HCT116 (cell line): ENCODE measurements at regions not wholly inside any gene's neighbourhood (a gene's known extent, or its start where the extent isn't known, plus 50 kb on each side); places are given as distances from the start of the nearest gene placed in this dataset.
A peak's percentile ranks its signal among the peaks of the same experiment; 100 is the strongest.

Experiments used
- ATAC-seq: fragments of 200-7000 bp; cut with Tn5 transposase; 2 replicates; pipeline ENCODE4 v1.9.1; 2020; ENCODE audit warnings: mild to moderate bottlenecking, moderate library complexity
- BruUV-seq: library from RNA; stranded (reverse); fragments of 400-500 nt; replicated peaks from 2 replicates; lab custom pipeline; 2021; lab: Mats Ljungman, UMichigan
- CTCF ChIA-PET: fragments of 300-600 bp; sonication (Branson Sonifier 250); formaldehyde crosslinking; loops from one replicate; lab custom pipeline; 2021; ENCODE audit warnings: antibody characterized with exemption; lab: Charles Lee
- POLR2A ChIA-PET: fragments of 300-600, 350-600 bp; sonication (Branson Sonifier 250); formaldehyde crosslinking; loops from one replicate; lab custom pipeline; 2021; ENCODE audit warnings: antibody characterized with exemption; lab: Charles Lee
- RAD21 ChIA-PET, 2 experiments: fragments of 300-600 bp; sonication (Branson Sonifier 250); formaldehyde crosslinking; loops; one replicate each; lab custom pipeline; 2023; ENCODE audit warnings: low total read pairs in 2 of 2; ENCODE audit not compliant: uncharacterized antibody in 2 of 2, unreplicated experiment in 2 of 2, low non-redundant PET in 1 of 2; lab: Charles Lee
- DNase-seq: peaks from one replicate; pipeline ENCODE4 v3.0.0-alpha.2; 2010; ENCODE audit warnings: low read depth, low spot score
- H2AFZ ChIP-seq: fragments of 200-600 bp; shearing (Covaris generic), sonication (generic); 2 replicates; pipeline ENCODE4 v1.6.1; 2017; ENCODE audit warnings: low read depth, mixed run types, mixed read lengths, antibody characterized with exemption, low read length; ENCODE audit not compliant: poor library complexity, severe bottlenecking
- H3K27ac ChIP-seq: 2 replicates; pipeline ENCODE4 v1.5.1; 2012; ENCODE audit warnings: low read depth, low read length
- H3K27me3 ChIP-seq: fragments of 200-600 bp; sonication (generic); 2 replicates; pipeline ENCODE4 v1.6.1; 2016; ENCODE audit warnings: mixed run types, low read length, mixed read lengths; ENCODE audit not compliant: insufficient read depth
- H3K36me3 ChIP-seq, 2 experiments: fragments of 200-500 bp in 1 of 2; fragments of 200-600 bp in 1 of 2; sonication (Bioruptor generic) in 1 of 2; sonication (generic) in 1 of 2; 2 replicates each; pipeline versions ENCODE4 v1.5.1 to v1.6.1; 2014 to 2016; ENCODE audit warnings: low read length in 2 of 2, inconsistent platforms in 1 of 2, mixed read lengths in 1 of 2, mixed run types in 1 of 2; ENCODE audit not compliant: insufficient read depth in 2 of 2, control insufficient read depth in 1 of 2
- H3K4me1 ChIP-seq, 2 experiments: fragments of 200-600 bp in 1 of 2; sonication (generic) in 1 of 2; 2 replicates each; pipeline versions ENCODE4 v1.5.1 to v1.6.1; 2012 to 2017; ENCODE audit warnings: low read length in 2 of 2, inconsistent platforms in 1 of 2, mild to moderate bottlenecking in 1 of 2, mixed read lengths in 1 of 2, mixed run types in 1 of 2, moderate library complexity in 1 of 2; ENCODE audit not compliant: insufficient read depth in 2 of 2, control insufficient read depth in 1 of 2
- H3K4me2 ChIP-seq: fragments of 200-600 bp; sonication (generic); 2 replicates; pipeline ENCODE4 v1.6.1; 2017; ENCODE audit warnings: mixed run types, low read length, mixed read lengths
- H3K4me3 ChIP-seq, 2 experiments: fragments of 200-600 bp in 1 of 2; sonication (generic) in 1 of 2; replicated peaks in 1 of 2; 2 replicates each; pipeline ENCODE4 v1.5.1; 2011 to 2016; ENCODE audit warnings: low read length in 2 of 2, control low read depth in 1 of 2, low read depth in 1 of 2, mild to moderate bottlenecking in 1 of 2, mixed read lengths in 1 of 2, mixed run types in 1 of 2
- H3K79me2 ChIP-seq: fragments of 200-600 bp; sonication (generic); 2 replicates; pipeline ENCODE4 v1.6.1; 2017; ENCODE audit warnings: mild to moderate bottlenecking, mixed run types, low read length, moderate library complexity, mixed read lengths; ENCODE audit not compliant: insufficient read depth
- H3K9ac ChIP-seq: fragments of 200-600 bp; sonication (generic); 2 replicates; pipeline ENCODE4 v1.6.1; 2016; ENCODE audit warnings: low read length, mixed read lengths
- H3K9me2 ChIP-seq: fragments of 200-600 bp; sonication (generic), shearing (Covaris generic); 2 replicates; pipeline ENCODE4 v1.6.1; 2017; ENCODE audit warnings: mixed run types, mild to moderate bottlenecking, moderate library complexity; ENCODE audit not compliant: insufficient read depth
- H3K9me3 ChIP-seq, 2 experiments: fragments of 200-500 bp in 1 of 2; fragments of 200-600 bp in 1 of 2; sonication (Bioruptor generic) in 1 of 2; sonication (generic) in 1 of 2; 2 replicates each; pipeline ENCODE4 v1.6.1; 2014 to 2017; ENCODE audit warnings: low read length in 2 of 2, mixed read lengths in 2 of 2, inconsistent platforms in 1 of 2, low read depth in 1 of 2, mild to moderate bottlenecking in 1 of 2, mixed run types in 1 of 2, moderate library complexity in 1 of 2; ENCODE audit not compliant: control insufficient read depth in 1 of 2, insufficient read depth in 1 of 2
- H4K20me1 ChIP-seq: fragments of 200-600 bp; sonication (generic), shearing (Covaris generic); 2 replicates; pipeline ENCODE4 v1.6.1; 2017; ENCODE audit warnings: mixed run types, mild to moderate bottlenecking, moderate library complexity; ENCODE audit not compliant: insufficient read depth
- CTCF ChIP-seq, 3 experiments: fragments of 200-600 bp in 1 of 3; sonication (generic) in 1 of 3; IDR thresholded peaks in 2 of 3; conservative IDR thresholded peaks in 1 of 3; 2 replicates each; pipeline ENCODE4 v1.5.1; 2012 to 2017; ENCODE audit warnings: low read depth in 2 of 3, low read length in 2 of 3, antibody characterized with exemption in 1 of 3, borderline replicate concordance in 1 of 3, control low read depth in 1 of 3, mild to moderate bottlenecking in 1 of 3, mixed read lengths in 1 of 3, mixed run types in 1 of 3, moderate library complexity in 1 of 3; ENCODE audit not compliant: insufficient read depth in 1 of 3
- EGR1 ChIP-seq: IDR thresholded peaks from 2 replicates; pipeline ENCODE4 v1.6.1; 2012; ENCODE audit warnings: low read depth
- EZH2 ChIP-seq: fragments of 200-600 bp; sonication (generic); IDR thresholded peaks from 2 replicates; pipeline ENCODE4 v1.6.1; 2017; ENCODE audit warnings: antibody characterized with exemption, mixed run types
- EZH2phosphoT487 ChIP-seq: fragments of 200-600 bp; IDR thresholded peaks from 2 replicates; pipeline ENCODE4 v1.6.1; 2018; ENCODE audit warnings: antibody characterized with exemption, borderline replicate concordance
- REST ChIP-seq: IDR thresholded peaks from 2 replicates; pipeline ENCODE4 v1.6.1; 2012; ENCODE audit warnings: low read depth
- SIN3A ChIP-seq: IDR thresholded peaks from 2 replicates; pipeline ENCODE4 v1.6.1; 2012; ENCODE audit warnings: low read depth
- SRF ChIP-seq: IDR thresholded peaks from 2 replicates; pipeline ENCODE4 v1.6.1; 2012; ENCODE audit warnings: low read depth
- TCF7L2 ChIP-seq: IDR thresholded peaks from 2 replicates; pipeline ENCODE4 v1.7.0; 2011; ENCODE audit warnings: borderline replicate concordance, inconsistent platforms; ENCODE audit not compliant: insufficient read depth, insufficient read length; ENCODE audit errors: extremely low read depth
- ZFX ChIP-seq: fragments of 450-650 bp; IDR thresholded peaks from 2 replicates; pipeline ENCODE4 v1.6.1; 2017
- intact Hi-C: fragments of 100-400 bp; cut with micrococcal nuclease; formaldehyde crosslinking; loops from 2 replicates; pipeline ENCODE4 v1.10.0; 2022

- Histone ChIP-seq H3K4me3 (no peak overlapping the region), H3K9ac (no peak overlapping the region), H3K79me2 (no peaks in the 10 kb centered on the region), H3K4me2 (no peak overlapping the region), H3K9me2 (no peaks in the 10 kb centered on the region), H3K27ac (no peak overlapping the region), H3K27me3 (peaks cover 47% of the 10 kb centered on the region), H3K36me3 (no peaks in the 10 kb centered on the region), H4K20me1 (no peaks in the 10 kb centered on the region; the same call in 1 of the 2 replicates), H3K4me1 (no peaks in the 10 kb centered on the region; a peak in 1 of 4 replicates), H3K9me3 (no peaks in the 10 kb centered on the region)
- ChIA-PET RAD21 (no interaction called here), CTCF (no interaction called here), POLR2A (no interaction called here)
- BruUV-seq, result no TSS peak
- ATAC-seq (no peak), DNase-seq (no peak)
- intact Hi-C loops, result no loop called here
- TF ChIP-seq REST (peak; percentile 60), SIN3A (no peak)
- TF ChIP-seq, all 23 proteins: peak for 1
- H2AFZ ChIP-seq, result no peak overlapping the region
These were observed 76.3 kb upstream of the COL8A1 start for GRCh38 chr3:99562138-99562537.

GRCh38 chr3:99561056-99561455, 77.3 kb upstream of the COL8A1 start:
- H3K9me2 ChIP-seq, result no peaks in the 10 kb centered on the region
- no peak overlapping the region for H3K27ac ChIP-seq
- H2AFZ ChIP-seq, result no peak overlapping the region
- H3K9ac ChIP-seq, result no peak overlapping the region
- peaks cover 47% of the 10 kb centered on the region for H3K27me3 ChIP-seq
- no peaks in the 10 kb centered on the region; the same call in 1 of the 2 replicates for H4K20me1 ChIP-seq
- no peaks in the 10 kb centered on the region for H3K9me3 ChIP-seq
- ChIA-PET POLR2A (no interaction called here), CTCF (no interaction called here), RAD21 (no interaction called here)
- ATAC-seq (no peak), DNase-seq (no peak)
- H3K4me2 ChIP-seq, result no peak overlapping the region
- H3K79me2 ChIP-seq, result no peaks in the 10 kb centered on the region
- no peaks in the 10 kb centered on the region for H3K36me3 ChIP-seq
- no peaks in the 10 kb centered on the region; a peak in 1 of 4 replicates for H3K4me1 ChIP-seq
- no peak overlapping the region for H3K4me3 ChIP-seq
- intact Hi-C loops, result no loop called here
- BruUV-seq, result no TSS peak
- TF ChIP-seq EZH2 (no peak), CTCF (IDR thresholded peaks at IDR 0.05 in 2 of 3, conservative IDR thresholded peaks at IDR 0.05 in 1 of 3; ENCODE audit: borderline replicate concordance in 1 of 3, insufficient read depth in 1 of 3, low read depth in 2 of 3, low read length in 2 of 3) (no peak), SRF (no peak), EZH2phosphoT487 (no peak), EGR1 (no peak), TCF7L2 (no peak), ZFX (no peak), REST (no peak)
